Keratinocyte (primary cell): ENCODE measurements at regions not wholly inside any gene's neighbourhood (a gene's known extent, or its start where the extent isn't known, plus 50 kb on each side); places are given as distances from the start of the nearest gene placed in this dataset.

Experiments
- DNase-seq: peaks from one replicate; pipeline ENCODE4 v3.0.0-alpha.2; 2011; ENCODE audit warnings: low read depth, missing footprints, low spot score
- FAIRE-seq: peaks from 2 replicates; lab custom pipeline; 2011; peaks lifted over from hg19 to GRCh38; lab: Jason Lieb, UNC
- H2AFZ ChIP-seq: 2 replicates; pipeline ENCODE4 v1.6.0; 2012; ENCODE audit warnings: low read length, control low read depth, inconsistent platforms; ENCODE audit not compliant: control insufficient read depth
- H3K27ac ChIP-seq: 2 replicates; pipeline ENCODE4 v1.5.1; 2011; ENCODE audit warnings: low read length; ENCODE audit not compliant: control insufficient read depth, insufficient read depth
- H3K27me3 ChIP-seq: 3 replicates; pipeline ENCODE4 v1.6.0; 2011; ENCODE audit warnings: low read length; ENCODE audit not compliant: control insufficient read depth, insufficient read depth; ENCODE audit errors: extremely low read depth
- H3K36me3 ChIP-seq, 2 experiments: 2 replicates in 1 of 2; 3 replicates in 1 of 2; pipeline ENCODE4 v1.5.1; 2011; ENCODE audit warnings: low read length in 2 of 2, mild to moderate bottlenecking in 1 of 2; ENCODE audit not compliant: control insufficient read depth in 2 of 2, insufficient read depth in 2 of 2; ENCODE audit errors: extremely low read depth in 1 of 2
- H3K4me1 ChIP-seq: 3 replicates; pipeline ENCODE4 v1.5.1; 2011; ENCODE audit warnings: low read length; ENCODE audit not compliant: control insufficient read depth, insufficient read depth; ENCODE audit errors: extremely low read depth
- H3K4me2 ChIP-seq: 3 replicates; pipeline ENCODE4 v1.6.0; 2011; ENCODE audit warnings: low read depth, low read length; ENCODE audit not compliant: control insufficient read depth, insufficient read depth; ENCODE audit errors: extremely low read depth
- H3K4me3 ChIP-seq, 3 experiments: fragments of 200-600 bp in 1 of 3; sonication (generic) in 1 of 3; 2 replicates in 2 of 3; 3 replicates in 1 of 3; pipeline ENCODE4 v1.5.1; 2011 to 2016; ENCODE audit warnings: low read length in 3 of 3, mild to moderate bottlenecking in 3 of 3, control low read depth in 2 of 3, inconsistent platforms in 1 of 3, low read depth in 1 of 3, mixed read lengths in 1 of 3, mixed run types in 1 of 3, moderate library complexity in 1 of 3; ENCODE audit not compliant: control insufficient read depth in 2 of 3, insufficient read depth in 2 of 3; ENCODE audit errors: extremely low read depth in 1 of 3
- H3K79me2 ChIP-seq: 2 replicates; pipeline ENCODE4 v1.6.0; 2012; ENCODE audit warnings: low read length; ENCODE audit not compliant: control insufficient read depth, insufficient read depth
- H3K9ac ChIP-seq: 3 replicates; pipeline ENCODE4 v1.6.0; 2011; ENCODE audit warnings: low read length; ENCODE audit not compliant: control insufficient read depth, insufficient read depth; ENCODE audit errors: extremely low read depth
- H3K9me1 ChIP-seq: 3 replicates; pipeline ENCODE4 v1.6.0; 2011; ENCODE audit warnings: low read length; ENCODE audit not compliant: control insufficient read depth, insufficient read depth; ENCODE audit errors: extremely low read depth
- H3K9me3 ChIP-seq: 2 replicates; pipeline ENCODE4 v1.5.1; 2012; ENCODE audit warnings: low read depth, low read length; ENCODE audit not compliant: control insufficient read depth
- H4K20me1 ChIP-seq: 3 replicates; pipeline ENCODE4 v1.6.0; 2011; ENCODE audit warnings: low read length; ENCODE audit not compliant: control insufficient read depth, insufficient read depth; ENCODE audit errors: extremely low read depth
- EZH2 ChIP-seq: IDR thresholded peaks from one replicate; pipeline ENCODE4 v1.6.1; 2012; ENCODE audit warnings: inconsistent platforms, mild to moderate bottlenecking, low read length, moderate library complexity
- dilution Hi-C: fragments of 300-500 bp; cut with MboI; formaldehyde crosslinking; loops from one replicate; pipeline ENCODE4 v1.7.0; 2020; ENCODE audit warnings: low sequenced_read_pairs; ENCODE audit not compliant: extremely low pct_ligation_motif_present
- TF ChIP-seq, protein P1 (sequence below), 3 experiments: IDR thresholded peaks in 1 of 3; conservative IDR thresholded peaks in 1 of 3; optimal IDR thresholded peaks in 1 of 3; 2 replicates in 2 of 3; 3 replicates in 1 of 3; pipeline versions ENCODE3 to v1.5.1; 2011; ENCODE audit warnings: low read length in 3 of 3, mild to moderate bottlenecking in 3 of 3, moderate library complexity in 2 of 3, control low read depth in 1 of 3, inconsistent platforms in 1 of 3; ENCODE audit not compliant: insufficient read depth in 2 of 3; ENCODE audit errors: extremely low read depth in 1 of 3

GRCh38 chr15:70197318-70197944, 99.7 kb upstream of the TLE3 start:
- no peaks in the 10 kb centered on the region for H4K20me1 ChIP-seq
- H3K4me2 ChIP-seq: peak overlapping the region; percentile 79
- DNase-seq (no peak), FAIRE-seq (no peak)
- no peaks in the 10 kb centered on the region for H3K9me1 ChIP-seq
- TF ChIP-seq EZH2: no peak
- TF ChIP-seq, protein P1, sequence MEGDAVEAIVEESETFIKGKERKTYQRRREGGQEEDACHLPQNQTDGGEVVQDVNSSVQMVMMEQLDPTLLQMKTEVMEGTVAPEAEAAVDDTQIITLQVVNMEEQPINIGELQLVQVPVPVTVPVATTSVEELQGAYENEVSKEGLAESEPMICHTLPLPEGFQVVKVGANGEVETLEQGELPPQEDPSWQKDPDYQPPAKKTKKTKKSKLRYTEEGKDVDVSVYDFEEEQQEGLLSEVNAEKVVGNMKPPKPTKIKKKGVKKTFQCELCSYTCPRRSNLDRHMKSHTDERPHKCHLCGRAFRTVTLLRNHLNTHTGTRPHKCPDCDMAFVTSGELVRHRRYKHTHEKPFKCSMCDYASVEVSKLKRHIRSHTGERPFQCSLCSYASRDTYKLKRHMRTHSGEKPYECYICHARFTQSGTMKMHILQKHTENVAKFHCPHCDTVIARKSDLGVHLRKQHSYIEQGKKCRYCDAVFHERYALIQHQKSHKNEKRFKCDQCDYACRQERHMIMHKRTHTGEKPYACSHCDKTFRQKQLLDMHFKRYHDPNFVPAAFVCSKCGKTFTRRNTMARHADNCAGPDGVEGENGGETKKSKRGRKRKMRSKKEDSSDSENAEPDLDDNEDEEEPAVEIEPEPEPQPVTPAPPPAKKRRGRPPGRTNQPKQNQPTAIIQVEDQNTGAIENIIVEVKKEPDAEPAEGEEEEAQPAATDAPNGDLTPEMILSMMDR (optimal IDR thresholded peaks at IDR 0.05 in 1 of 3, IDR thresholded peaks at IDR 0.05 in 1 of 3, conservative IDR thresholded peaks at IDR 0.05 in 1 of 3; ENCODE audit: extremely low read depth in 1 of 3, insufficient read depth in 2 of 3, low read length in 3 of 3): no peak
- H3K27me3 ChIP-seq: peaks cover 11% of the 10 kb centered on the region
- peak overlapping the region; percentile 76 for H3K9ac ChIP-seq
- no peaks in the 10 kb centered on the region for H3K79me2 ChIP-seq
- H3K36me3 ChIP-seq: no peaks in the 10 kb centered on the region
- H3K9me3 ChIP-seq: no peaks in the 10 kb centered on the region
- peak overlapping the region; percentile 96 for H3K27ac ChIP-seq
- no peak overlapping the region for H2AFZ ChIP-seq
- H3K4me3 ChIP-seq: peak overlapping the region in 1 of 3 experiments; percentile 10
- H3K4me1 ChIP-seq: peaks cover 56% of the 10 kb centered on the region
- dilution Hi-C loops: no loop called here

DNA sequence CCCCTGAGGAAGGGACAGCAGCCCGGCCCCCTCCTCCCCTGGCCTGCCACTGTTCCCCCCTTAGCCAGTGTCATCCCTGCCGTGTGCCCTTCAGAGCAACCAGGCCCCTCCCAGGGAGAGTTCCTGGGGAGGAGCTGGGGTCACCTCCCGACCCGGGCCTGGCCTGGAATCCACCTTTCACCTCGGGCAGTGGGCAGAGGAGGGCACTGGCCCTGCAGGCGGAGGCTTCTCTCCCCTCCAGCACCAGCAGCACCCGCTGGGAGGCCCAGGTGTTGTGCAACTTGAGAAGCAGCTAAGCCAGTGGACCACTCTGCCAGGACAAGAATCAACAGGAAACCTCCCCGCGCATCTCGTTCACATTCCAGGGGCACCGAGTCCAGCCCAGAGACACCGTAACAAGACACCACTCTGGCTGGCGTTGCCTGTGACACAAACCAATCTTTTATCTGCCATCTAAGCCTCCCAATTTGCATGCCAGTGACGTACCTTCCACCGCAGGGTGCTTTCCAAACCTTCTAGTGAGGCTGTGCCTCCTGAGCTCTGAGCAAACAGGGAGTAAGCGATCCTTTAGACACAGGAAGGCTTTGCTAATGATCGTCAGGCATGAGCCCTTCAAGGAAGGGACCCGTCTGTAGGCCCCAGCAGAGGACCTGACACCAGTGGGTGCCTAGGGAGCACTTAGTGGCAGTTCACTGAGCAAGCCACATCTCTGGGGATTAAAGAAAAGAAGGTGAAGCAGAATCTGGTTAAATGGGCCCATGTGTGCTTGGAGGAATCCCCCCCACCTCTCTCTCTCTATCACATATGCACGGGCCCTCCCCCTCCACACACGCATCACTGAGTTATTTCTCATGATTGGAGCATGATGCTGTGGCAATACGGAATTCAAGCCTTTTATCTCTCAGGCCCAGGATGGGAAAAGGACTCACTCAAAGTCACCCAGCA, 98.9 kb upstream of the TLE3 start:
- Histone ChIP-seq H3K27me3 (peaks cover 11% of the 10 kb centered on the region), H4K20me1 (no peaks in the 10 kb centered on the region), H3K36me3 (no peaks in the 10 kb centered on the region), H3K9me1 (no peaks in the 10 kb centered on the region), H3K4me2 (peak overlapping the region; percentile 79), H3K4me1 (peaks cover 56% of the 10 kb centered on the region), H2AFZ (peak overlapping the region; percentile 80), H3K9ac (peak overlapping the region; percentile 76), H3K4me3 (peak overlapping the region in 1 of 3 experiments; percentile 4), H3K27ac (peak overlapping the region; percentile 96), H3K79me2 (no peaks in the 10 kb centered on the region), H3K9me3 (no peaks in the 10 kb centered on the region)
- TF ChIP-seq, protein P1 (optimal IDR thresholded peaks at IDR 0.05 in 1 of 3, IDR thresholded peaks at IDR 0.05 in 1 of 3, conservative IDR thresholded peaks at IDR 0.05 in 1 of 3; ENCODE audit: extremely low read depth in 1 of 3, insufficient read depth in 2 of 3, low read length in 3 of 3): peak in 2 of 3 experiments; percentile 4 to 14
- no peak for TF ChIP-seq EZH2
- DNase-seq (peak; percentile 97), FAIRE-seq (peak; percentile 98)
- dilution Hi-C loops: no loop called here
